H1 (cell line): ENCODE measurements at regions not wholly inside any gene's neighbourhood (a gene's known extent, or its start where the extent isn't known, plus 50 kb on each side); places are given as distances from the start of the nearest gene placed in this dataset.

Experiments used
- CTCF ChIA-PET: fragments of 300-600 bp; sonication (Branson Sonifier 250); formaldehyde crosslinking; loops from one replicate; lab custom pipeline; 2021; ENCODE audit not compliant: partially characterized antibody; lab: Charles Lee
- POLR2A ChIA-PET: fragments of 300-600 bp; sonication (Branson Sonifier 250); formaldehyde crosslinking; loops from one replicate; lab custom pipeline; 2021; ENCODE audit warnings: inconsistent platforms; ENCODE audit not compliant: partially characterized antibody; lab: Charles Lee
- DNase-seq, 2 experiments: peaks; one replicate each; pipeline versions ENCODE4 v3.0.0 to v3.0.0-alpha.2; 2010 to 2022; ENCODE audit warnings: low spot score in 2 of 2, low read depth in 1 of 2, mixed read lengths in 1 of 2
- FAIRE-seq: peaks from 2 replicates; lab custom pipeline; 2011; peaks lifted over from hg19 to GRCh38; lab: Jason Lieb, UNC
- H2AFZ ChIP-seq: 2 replicates; pipeline ENCODE4 v1.8.1; 2012; ENCODE audit warnings: low read length, inconsistent platforms
- H2AK5ac ChIP-seq: 2 replicates; pipeline ENCODE4 v1.6.1; 2013; ENCODE audit warnings: low read depth, low read length
- H2BK120ac ChIP-seq: replicated peaks from 2 replicates; pipeline ENCODE3; 2013; ENCODE audit warnings: low read depth, low read length, inconsistent platforms
- H2BK12ac ChIP-seq: 2 replicates; pipeline ENCODE4 v1.6.1; 2013; ENCODE audit warnings: low read depth, low read length
- H2BK15ac ChIP-seq: 2 replicates; pipeline ENCODE4 v1.6.1; 2013; ENCODE audit warnings: low read length
- H2BK20ac ChIP-seq: 2 replicates; pipeline ENCODE4 v1.6.1; 2013; ENCODE audit warnings: low read length
- H2BK5ac ChIP-seq: 2 replicates; pipeline ENCODE4 v1.6.1; 2013; ENCODE audit warnings: low read depth, low read length
- H3K14ac ChIP-seq: 2 replicates; pipeline ENCODE4 v1.6.1; 2013; ENCODE audit warnings: inconsistent platforms; ENCODE audit not compliant: insufficient read length
- H3K18ac ChIP-seq: 2 replicates; pipeline ENCODE4 v1.6.1; 2013; ENCODE audit warnings: low read length; ENCODE audit errors: extremely low read depth
- H3K23ac ChIP-seq: 2 replicates; pipeline ENCODE4 v1.6.1; 2013; ENCODE audit warnings: inconsistent platforms; ENCODE audit not compliant: insufficient read length
- H3K23me2 ChIP-seq: 2 replicates; pipeline ENCODE4 v1.6.1; 2013; ENCODE audit warnings: low read depth, low read length
- H3K27ac ChIP-seq: 2 replicates; pipeline ENCODE4 v1.6.1; 2011; ENCODE audit warnings: low read depth, low read length, inconsistent platforms
- H3K27me3 ChIP-seq, 4 experiments: replicated peaks in 1 of 4; 1 replicate in 1 of 4; 2 replicates in 3 of 4; pipeline versions ENCODE4 v1.6.1 to v1.8.1; 2011 to 2013; ENCODE audit warnings: low read length in 3 of 4, mild to moderate bottlenecking in 3 of 4, inconsistent platforms in 2 of 4, mixed read lengths in 2 of 4, moderate library complexity in 1 of 4; ENCODE audit not compliant: control insufficient read depth in 3 of 4, insufficient read depth in 3 of 4; ENCODE audit errors: extremely low read depth in 1 of 4
- H3K36me3 ChIP-seq, 4 experiments: 2 replicates each; pipeline versions ENCODE4 v1.6.1 to v1.8.1; 2011 to 2013; ENCODE audit warnings: mild to moderate bottlenecking in 4 of 4, low read length in 3 of 4, moderate library complexity in 2 of 4, control low read depth in 1 of 4, inconsistent platforms in 1 of 4; ENCODE audit not compliant: insufficient read depth in 4 of 4, control insufficient read depth in 2 of 4
- H3K4ac ChIP-seq: replicated peaks from 2 replicates; pipeline ENCODE3; 2013; ENCODE audit warnings: low read length, low read depth, mixed read lengths, inconsistent platforms; ENCODE audit not compliant: insufficient read length
- H3K4me1 ChIP-seq, 4 experiments: replicated peaks in 1 of 4; 1 replicate in 1 of 4; 2 replicates in 3 of 4; pipeline versions ENCODE4 v1.6.1 to v1.8.1; 2011 to 2013; ENCODE audit warnings: low read length in 3 of 4, inconsistent platforms in 2 of 4, mixed read lengths in 1 of 4; ENCODE audit not compliant: insufficient read depth in 4 of 4, control insufficient read depth in 3 of 4
- H3K4me2 ChIP-seq, 2 experiments: 2 replicates each; pipeline versions ENCODE4 v1.6.1 to v1.8.1; 2011 to 2013; ENCODE audit warnings: low read depth in 2 of 2, low read length in 2 of 2, control low read depth in 1 of 2, inconsistent platforms in 1 of 2, mild to moderate bottlenecking in 1 of 2; ENCODE audit not compliant: insufficient read depth in 1 of 2
- H3K4me3 ChIP-seq, 4 experiments: fragments of 200-600, 300-600 bp in 1 of 4; sonication (generic), shearing (Covaris generic), sonication (Bioruptor Twin) in 1 of 4; 2 replicates each; pipeline versions ENCODE4 v1.5.1 to v1.8.1; 2011 to 2016; ENCODE audit warnings: low read length in 4 of 4, low read depth in 3 of 4, control low read depth in 2 of 4, inconsistent platforms in 2 of 4, mild to moderate bottlenecking in 2 of 4, mixed read lengths in 1 of 4, moderate library complexity in 1 of 4; ENCODE audit not compliant: insufficient read depth in 2 of 4; ENCODE audit errors: extremely low read depth in 1 of 4
- H3K56ac ChIP-seq: replicated peaks from 2 replicates; pipeline ENCODE3; 2013; ENCODE audit warnings: low read depth, mild to moderate bottlenecking, mixed read lengths, low read length, inconsistent platforms; ENCODE audit not compliant: insufficient read length
- H3K79me1 ChIP-seq: 2 replicates; pipeline ENCODE4 v1.6.1; 2013; ENCODE audit warnings: low read depth, low read length, control low read depth
- H3K79me2 ChIP-seq, 2 experiments: 2 replicates each; pipeline versions ENCODE4 v1.6.1 to v1.8.1; 2012 to 2013; ENCODE audit warnings: low read length in 2 of 2, mild to moderate bottlenecking in 2 of 2, inconsistent platforms in 1 of 2; ENCODE audit not compliant: insufficient read depth in 2 of 2, control insufficient read depth in 1 of 2
- H3K9ac ChIP-seq, 4 experiments: replicated peaks in 1 of 4; 1 replicate in 1 of 4; 2 replicates in 3 of 4; pipeline versions ENCODE4 v1.6.1 to v1.8.1; 2011 to 2013; ENCODE audit warnings: low read depth in 3 of 4, low read length in 3 of 4, control low read depth in 2 of 4, mild to moderate bottlenecking in 2 of 4, moderate library complexity in 2 of 4, inconsistent platforms in 1 of 4; ENCODE audit errors: extremely low read depth in 1 of 4
- H3K9me3 ChIP-seq, 2 experiments: 2 replicates each; pipeline versions ENCODE4 v1.6.1 to v1.8.1; 2012 to 2013; ENCODE audit warnings: mild to moderate bottlenecking in 2 of 2, moderate library complexity in 2 of 2, control low read depth in 1 of 2, inconsistent platforms in 1 of 2, low read depth in 1 of 2, low read length in 1 of 2, mixed read lengths in 1 of 2; ENCODE audit not compliant: insufficient read depth in 2 of 2
- H4K20me1 ChIP-seq, 2 experiments: replicated peaks in 1 of 2; 2 replicates each; pipeline versions ENCODE3 to v1.8.1; 2011 to 2013; ENCODE audit warnings: inconsistent platforms in 2 of 2, low read length in 2 of 2, mild to moderate bottlenecking in 1 of 2; ENCODE audit not compliant: insufficient read depth in 2 of 2, control insufficient read depth in 1 of 2
- H4K5ac ChIP-seq: 2 replicates; pipeline ENCODE4 v1.6.1; 2013; ENCODE audit warnings: low read length, low read depth, mixed read lengths, inconsistent platforms; ENCODE audit not compliant: insufficient read length
- H4K8ac ChIP-seq: 2 replicates; pipeline ENCODE4 v1.8.0; 2013; ENCODE audit warnings: mild to moderate bottlenecking, moderate library complexity, low read length, inconsistent platforms; ENCODE audit not compliant: insufficient read depth; ENCODE audit errors: extremely low read depth
- H4K91ac ChIP-seq: replicated peaks from 2 replicates; pipeline ENCODE3; 2013; ENCODE audit warnings: low read length, mixed read lengths, inconsistent platforms; ENCODE audit not compliant: insufficient read length
- ASH2L ChIP-seq: fragments of 200-600, 300-600 bp; sonication (generic); IDR thresholded peaks from one replicate; pipeline ENCODE4 v1.7.1; 2017; ENCODE audit warnings: low read length
- BACH1 ChIP-seq: IDR thresholded peaks from 2 replicates; pipeline ENCODE4 v1.6.1; 2012; ENCODE audit warnings: low read length, improper control_type of control experiment
- CEBPB ChIP-seq: IDR thresholded peaks from 2 replicates; pipeline ENCODE4 v1.6.1; 2012; ENCODE audit warnings: low read depth, low read length
- CHD1 ChIP-seq: IDR thresholded peaks from 2 replicates; pipeline ENCODE4 v1.6.1; 2012; ENCODE audit warnings: low read depth, low read length, improper control_type of control experiment
- CREB1 ChIP-seq: IDR thresholded peaks from 2 replicates; pipeline ENCODE4 v1.6.1; 2012; ENCODE audit warnings: inconsistent platforms
- KDM1A ChIP-seq: fragments of 200-600, 300-600 bp; sonication (generic); IDR thresholded peaks from 2 replicates; pipeline ENCODE4 v1.7.1; 2016; ENCODE audit warnings: mild to moderate bottlenecking, low read length, borderline replicate concordance
- KDM5A ChIP-seq: fragments of 200-600 bp; IDR thresholded peaks from 2 replicates; pipeline ENCODE4 v1.7.1; 2012; ENCODE audit warnings: mild to moderate bottlenecking, low read length, inconsistent platforms, mixed read lengths
- NANOG ChIP-seq: IDR thresholded peaks from 2 replicates; pipeline ENCODE4 v1.6.1; 2011; ENCODE audit warnings: low read length, low read depth, mild to moderate bottlenecking, inconsistent platforms; ENCODE audit not compliant: insufficient read depth, poor library complexity, severe bottlenecking
- SIN3A ChIP-seq, 2 experiments: IDR thresholded peaks in 1 of 2; conservative IDR thresholded peaks in 1 of 2; 2 replicates each; pipeline ENCODE4 v1.6.1; 2011 to 2012; ENCODE audit warnings: low read length in 2 of 2, improper control_type of control experiment in 1 of 2, low read depth in 1 of 2, mild to moderate bottlenecking in 1 of 2
- SIX5 ChIP-seq: IDR thresholded peaks from 2 replicates; pipeline ENCODE4 v1.6.1; 2011; ENCODE audit warnings: mild to moderate bottlenecking, low read depth, low read length
- SP2 ChIP-seq: IDR thresholded peaks from 2 replicates; pipeline ENCODE4 v1.6.1; 2012; ENCODE audit warnings: mild to moderate bottlenecking, low read length, inconsistent platforms
- SUZ12 ChIP-seq: fragments of 200-600 bp; sonication (generic); IDR thresholded peaks from 2 replicates; pipeline ENCODE4 v1.6.1; 2012; ENCODE audit warnings: mild to moderate bottlenecking, inconsistent platforms, low read length, moderate library complexity, mixed read lengths
- TEAD4 ChIP-seq: IDR thresholded peaks from 2 replicates; pipeline ENCODE4 v1.6.1; 2012; ENCODE audit warnings: low read depth, low read length, inconsistent platforms, mixed read lengths
- WGBS, 2 experiments: shearing (Covaris generic) in 1 of 2; methylation state at CpG; one replicate each; pipeline versions ENCODE4 v1.1.6 to v1.1.7; 2013 to 2015; ENCODE audit warnings: low lambda C conversion rate in 2 of 2, mixed read lengths in 2 of 2, inconsistent platforms in 1 of 2, low coverage in 1 of 2, missing lambda C conversion rate in 1 of 2; ENCODE audit not compliant: insufficient replicate concordance in 2 of 2, insufficient coverage in 1 of 2, insufficient read length in 1 of 2; ENCODE audit errors: extremely low coverage in 1 of 2, missing lambda C conversion rate in 1 of 2; 5-methylcytosine and 5-hydroxymethylcytosine counted together
- TF ChIP-seq, protein P1 (sequence below): IDR thresholded peaks from 2 replicates; pipeline ENCODE4 v1.6.1; 2012; ENCODE audit warnings: low read length, inconsistent platforms

DNA sequence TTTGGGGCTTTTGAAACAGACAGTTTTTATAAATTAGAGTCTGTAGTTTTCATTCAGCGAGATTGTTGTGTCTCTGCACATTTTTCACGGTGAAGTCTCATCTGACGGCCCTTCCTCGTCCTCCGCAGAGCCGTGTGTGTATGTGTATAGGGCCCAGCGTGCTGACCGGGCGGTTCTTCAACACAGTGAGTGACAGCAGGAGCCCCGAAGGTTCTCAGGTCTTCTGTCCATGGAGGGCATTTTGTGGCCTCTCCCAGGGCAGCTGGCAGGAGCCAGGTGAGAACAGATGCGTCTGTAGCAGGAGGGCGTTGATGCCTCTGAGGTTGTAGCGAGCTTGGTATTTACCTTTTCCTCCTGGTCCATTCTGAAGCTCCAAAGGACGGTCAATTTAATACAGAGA, 116.0 kb upstream of the LPCAT1 start:
- H3K4me1 ChIP-seq = peaks cover 2 to 28% (median 8%) of the 10 kb centered on the region in 4 experiments
- H3K4me2 ChIP-seq = no peak overlapping the region
- H3K4me3 ChIP-seq = no peak overlapping the region
- H2BK120ac ChIP-seq = no peak overlapping the region
- no peak overlapping the region for H2AFZ ChIP-seq
- no peak overlapping the region for H3K4ac ChIP-seq
- no peaks in the 10 kb centered on the region for H3K36me3 ChIP-seq
- H2BK12ac ChIP-seq = no peak overlapping the region
- no peaks in the 10 kb centered on the region for H3K9me3 ChIP-seq
- peaks cover 0 to 17% (median 10%) of the 10 kb centered on the region in 4 experiments; a peak in 6 of 7 replicates for H3K27me3 ChIP-seq
- CTCF ChIA-PET = interaction anchor here (1.2 to 3.9 kb wide), 4 partner anchors 19 to 160 kb away, joined by 3 to 17 read pairs (median 6); no protein-coding TSS in a partner anchor
- no peak overlapping the region for H3K23ac ChIP-seq
- H3K18ac ChIP-seq = no peak overlapping the region
- H3K56ac ChIP-seq = no peak overlapping the region
- no peak overlapping the region for H3K14ac ChIP-seq
- H2BK20ac ChIP-seq = no peak overlapping the region
- FAIRE-seq (no peak), DNase-seq (no peak)
- no peak overlapping the region for H2BK5ac ChIP-seq
- no peak overlapping the region for H2AK5ac ChIP-seq
- H2BK15ac ChIP-seq = no peak overlapping the region
- POLR2A ChIA-PET = no interaction called here
- H4K91ac ChIP-seq = no peak overlapping the region
- H4K5ac ChIP-seq = no peak overlapping the region
- WGBS, 2 experiments = 95% methylated on average over 14 of the region's 14 CpGs; no CpG with 5 or more reads in 1 of the 2 experiments
- H4K20me1 ChIP-seq = no peaks in the 10 kb centered on the region
- no peak overlapping the region for H3K27ac ChIP-seq
- no peak overlapping the region for H4K8ac ChIP-seq
- H3K79me2 ChIP-seq = no peaks in the 10 kb centered on the region
- H3K23me2 ChIP-seq = no peaks in the 10 kb centered on the region
- H3K9ac ChIP-seq = no peak overlapping the region
- no peaks in the 10 kb centered on the region for H3K79me1 ChIP-seq
- TF ChIP-seq, protein P1, sequence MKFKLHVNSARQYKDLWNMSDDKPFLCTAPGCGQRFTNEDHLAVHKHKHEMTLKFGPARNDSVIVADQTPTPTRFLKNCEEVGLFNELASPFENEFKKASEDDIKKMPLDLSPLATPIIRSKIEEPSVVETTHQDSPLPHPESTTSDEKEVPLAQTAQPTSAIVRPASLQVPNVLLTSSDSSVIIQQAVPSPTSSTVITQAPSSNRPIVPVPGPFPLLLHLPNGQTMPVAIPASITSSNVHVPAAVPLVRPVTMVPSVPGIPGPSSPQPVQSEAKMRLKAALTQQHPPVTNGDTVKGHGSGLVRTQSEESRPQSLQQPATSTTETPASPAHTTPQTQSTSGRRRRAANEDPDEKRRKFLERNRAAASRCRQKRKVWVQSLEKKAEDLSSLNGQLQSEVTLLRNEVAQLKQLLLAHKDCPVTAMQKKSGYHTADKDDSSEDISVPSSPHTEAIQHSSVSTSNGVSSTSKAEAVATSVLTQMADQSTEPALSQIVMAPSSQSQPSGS = no peak
- TF ChIP-seq KDM1A = no peak
- no peak for TF ChIP-seq BACH1
- TF ChIP-seq CREB1 = no peak
- no peak for TF ChIP-seq SIX5
- no peak for TF ChIP-seq SP2
- no peak for TF ChIP-seq TEAD4
- TF ChIP-seq SUZ12 = no peak
- TF ChIP-seq CEBPB = no peak
- no peak for TF ChIP-seq ASH2L
- no peak for TF ChIP-seq KDM5A
- TF ChIP-seq SIN3A (conservative IDR thresholded peaks at IDR 0.05 in 1 of 2, IDR thresholded peaks at IDR 0.05 in 1 of 2; ENCODE audit: low read depth in 1 of 2, low read length in 2 of 2) = no peak
- no peak for TF ChIP-seq NANOG
- no peak for TF ChIP-seq CHD1
